ENCODE measurements at regions not wholly inside any gene's neighbourhood (a gene's known extent, or its start where the extent isn't known, plus 50 kb on each side); places are given as distances from the start of the nearest gene placed in this dataset.
"Not testable (repeated sequence)": the region's sequence is repeated elsewhere in the genome, so short reads cannot be mapped to it uniquely, and the experiment has no call there.

DNA sequence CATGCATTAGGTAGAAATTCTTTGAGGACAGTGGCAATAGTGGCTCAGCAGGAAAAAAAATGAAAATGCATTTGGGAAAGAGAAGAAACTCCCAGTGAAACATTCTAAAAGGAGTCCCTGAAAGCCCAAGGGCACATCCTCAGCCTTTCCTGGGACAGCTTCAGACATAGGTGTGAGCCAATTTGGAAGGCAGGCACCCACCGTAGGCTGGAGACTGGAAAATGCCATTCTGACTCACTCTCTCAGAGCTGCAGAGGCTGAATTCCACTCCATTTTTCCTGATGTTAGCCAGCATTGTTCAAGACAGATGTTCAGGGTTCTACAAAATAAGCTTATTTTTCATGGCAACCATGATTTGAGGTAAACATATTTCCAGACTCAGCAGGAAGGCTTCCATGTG, 379.0 kb upstream of the FZD8 start:
- ATAC-seq, result no peak
- DNase-seq, result no peak
- Histone ChIP-seq H3K9me3 (ENCODE audit: control insufficient read depth, low read length) (no peaks in the 10 kb centered on the region), H3K4me1 (ENCODE audit: control insufficient read depth, insufficient read depth, low read length) (no peaks in the 10 kb centered on the region), H3K27ac (ENCODE audit: low read length) (no peak overlapping the region), H3K4me3 (ENCODE audit: low read length) (no peak overlapping the region), H3K27me3 (ENCODE audit: control insufficient read depth, insufficient read depth) (no peaks in the 10 kb centered on the region)
- 0% methylated on average over 1 of the region's 1 CpG for WGBS
- intact Hi-C loops (cut with DNase I), result no loop called here

DNA sequence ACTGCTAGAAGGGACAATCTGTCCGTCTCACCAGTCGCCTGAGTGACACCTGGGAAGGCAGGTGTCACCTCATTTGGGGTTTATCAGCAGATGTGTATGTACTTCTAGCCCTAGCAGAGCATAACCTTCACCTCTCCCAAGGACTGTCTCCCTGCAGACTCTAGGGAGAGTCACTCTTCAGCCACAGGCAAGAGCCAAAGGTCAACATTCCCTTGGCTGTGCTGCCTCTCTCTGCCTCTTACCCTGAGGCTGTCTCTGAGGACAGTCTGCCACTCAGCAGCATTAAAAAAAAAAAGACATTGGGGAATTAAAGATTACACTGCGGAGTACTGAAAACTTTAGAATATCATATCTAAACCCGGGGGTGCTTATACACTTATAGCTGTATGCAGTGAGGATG, 377.7 kb upstream of the FZD8 start:
- intact Hi-C loops (cut with DNase I), result no loop called here
- Histone ChIP-seq H3K27me3 (ENCODE audit: control insufficient read depth, insufficient read depth) (no peaks in the 10 kb centered on the region), H3K27ac (ENCODE audit: low read length) (no peak overlapping the region), H3K4me3 (ENCODE audit: low read length) (no peak overlapping the region), H3K4me1 (ENCODE audit: control insufficient read depth, insufficient read depth, low read length) (no peaks in the 10 kb centered on the region), H3K9me3 (ENCODE audit: control insufficient read depth, low read length) (no peaks in the 10 kb centered on the region)
- 82% methylated on average over 4 of the region's 4 CpGs for WGBS
- DNase-seq (no peak), ATAC-seq (peak; percentile 37 to 41)

DNA sequence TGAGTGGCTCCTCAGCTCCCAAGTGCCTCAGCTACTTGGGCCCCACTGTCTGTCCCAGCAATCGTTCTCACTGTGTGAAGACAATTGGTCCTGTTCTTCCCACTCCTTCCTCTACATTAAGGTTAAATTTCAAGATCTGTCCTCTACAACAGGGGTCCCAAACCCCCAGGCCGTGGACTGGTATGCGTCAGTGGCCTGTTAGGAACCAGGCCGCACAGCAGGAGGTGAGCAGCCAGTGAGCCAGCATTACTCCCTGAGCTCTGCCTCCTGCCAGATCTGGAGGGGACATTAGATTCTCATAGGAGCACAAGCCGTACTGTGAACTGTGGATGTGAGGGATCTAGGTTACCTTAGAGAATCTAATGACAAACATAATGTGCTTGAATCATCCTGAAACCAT, 376.9 kb upstream of the FZD8 start:
- intact Hi-C loops (cut with DNase I), result no loop called here
- Histone ChIP-seq H3K4me1 (ENCODE audit: control insufficient read depth, insufficient read depth, low read length) (no peaks in the 10 kb centered on the region), H3K27me3 (ENCODE audit: control insufficient read depth, insufficient read depth) (no peaks in the 10 kb centered on the region), H3K27ac (ENCODE audit: low read length) (no peak overlapping the region), H3K9me3 (ENCODE audit: control insufficient read depth, low read length) (no peaks in the 10 kb centered on the region), H3K4me3 (ENCODE audit: low read length) (no peak overlapping the region)
- 95% methylated on average over 5 of the region's 5 CpGs for WGBS
- DNase-seq (no peak), ATAC-seq (no peak)

DNA sequence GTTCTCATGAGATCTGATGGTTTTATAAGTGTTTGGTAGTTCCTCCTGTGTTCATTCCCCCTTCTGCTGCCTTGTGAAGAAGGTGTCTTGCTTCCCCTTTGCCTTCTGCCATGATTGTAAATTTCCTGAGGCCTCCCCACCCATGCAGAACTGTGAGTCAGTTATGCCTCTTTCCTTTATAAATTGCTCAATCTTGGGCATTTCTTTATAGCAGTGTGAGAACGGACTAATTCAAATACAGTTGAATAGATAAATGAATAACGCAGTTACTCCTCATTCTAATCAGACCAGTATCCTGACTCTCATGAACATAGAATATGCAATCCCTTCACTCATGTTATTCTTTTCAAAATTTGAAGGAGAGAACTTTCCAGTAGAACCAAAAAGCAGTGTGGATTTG, 375.0 kb upstream of the FZD8 start:
- Histone ChIP-seq H3K9me3 (ENCODE audit: control insufficient read depth, low read length) (no peaks in the 10 kb centered on the region), H3K27me3 (ENCODE audit: control insufficient read depth, insufficient read depth) (no peaks in the 10 kb centered on the region), H3K4me1 (ENCODE audit: control insufficient read depth, insufficient read depth, low read length) (no peaks in the 10 kb centered on the region), H3K4me3 (ENCODE audit: low read length) (no peak overlapping the region), H3K27ac (ENCODE audit: low read length) (no peak overlapping the region)
- no peak for ATAC-seq
- intact Hi-C loops (cut with DNase I), result no loop called here
- DNase-seq, result no peak
- WGBS, result 92% methylated on average over 2 of the region's 2 CpGs

DNA sequence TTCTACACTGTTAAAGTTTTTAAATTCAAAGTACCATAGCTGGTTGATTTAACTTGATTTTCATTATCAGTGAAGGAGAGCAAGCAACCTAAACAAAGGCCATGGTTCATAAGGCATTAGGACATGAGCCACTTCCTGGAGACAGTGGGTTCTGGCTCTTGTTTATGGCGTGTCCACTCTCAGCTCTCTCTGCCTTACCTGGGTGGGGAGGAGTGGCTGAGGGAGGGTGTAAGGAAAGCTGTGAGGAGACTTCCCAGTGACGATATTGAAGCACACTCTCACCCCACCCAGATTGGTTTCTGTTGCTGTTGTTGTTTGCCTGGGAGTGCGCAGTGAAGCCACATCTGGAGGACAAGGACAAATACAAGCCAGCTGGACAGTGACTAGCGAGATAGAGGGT, 365.3 kb upstream of the FZD8 start:
- Histone ChIP-seq H3K4me3 (ENCODE audit: low read length) (no peak overlapping the region), H3K9me3 (ENCODE audit: control insufficient read depth, low read length) (no peaks in the 10 kb centered on the region), H3K27ac (ENCODE audit: low read length) (no peak overlapping the region), H3K4me1 (ENCODE audit: control insufficient read depth, insufficient read depth, low read length) (no peaks in the 10 kb centered on the region), H3K27me3 (ENCODE audit: control insufficient read depth, insufficient read depth) (no peaks in the 10 kb centered on the region)
- DNase-seq (no peak), ATAC-seq (no peak)
- 90% methylated on average over 4 of the region's 4 CpGs for WGBS
- intact Hi-C loops (cut with DNase I), result no loop called here

DNA sequence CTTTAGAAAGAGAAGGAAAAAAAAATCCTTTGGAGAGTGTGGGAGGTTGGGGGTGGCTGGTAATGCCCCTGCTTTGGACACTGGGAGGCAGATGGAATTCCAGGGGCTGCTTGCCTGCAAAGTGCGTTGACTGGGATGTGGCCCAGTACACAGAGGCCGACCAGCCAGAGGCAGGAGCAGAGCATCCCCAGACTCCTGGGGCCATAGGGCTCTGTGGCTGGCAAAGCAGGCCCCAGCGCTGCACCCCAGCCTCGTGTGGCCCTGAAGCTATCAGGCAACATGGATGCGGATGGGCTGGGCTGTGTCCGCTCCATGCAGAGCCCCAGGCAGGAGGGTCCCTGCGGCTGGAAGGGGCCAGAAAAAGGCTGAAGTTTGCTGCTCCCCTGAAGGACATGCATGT, 361.6 kb upstream of the FZD8 start:
- no peak overlapping the region for H3K4me3 ChIP-seq (ENCODE audit: low read length)
- H3K27ac ChIP-seq (ENCODE audit: low read length), result no peak overlapping the region
- no peaks in the 10 kb centered on the region for H3K4me1 ChIP-seq (ENCODE audit: control insufficient read depth, insufficient read depth, low read length)
- ATAC-seq (peak in 1 of 2 donors; percentile 24), DNase-seq (peak in 1 of 3 donors; percentile 31)
- intact Hi-C loops (cut with DNase I), result no loop called here
- no peaks in the 10 kb centered on the region for H3K9me3 ChIP-seq (ENCODE audit: control insufficient read depth, low read length)
- WGBS, result 93% methylated on average over 7 of the region's 7 CpGs
- no peaks in the 10 kb centered on the region for H3K27me3 ChIP-seq (ENCODE audit: control insufficient read depth, insufficient read depth)

DNA sequence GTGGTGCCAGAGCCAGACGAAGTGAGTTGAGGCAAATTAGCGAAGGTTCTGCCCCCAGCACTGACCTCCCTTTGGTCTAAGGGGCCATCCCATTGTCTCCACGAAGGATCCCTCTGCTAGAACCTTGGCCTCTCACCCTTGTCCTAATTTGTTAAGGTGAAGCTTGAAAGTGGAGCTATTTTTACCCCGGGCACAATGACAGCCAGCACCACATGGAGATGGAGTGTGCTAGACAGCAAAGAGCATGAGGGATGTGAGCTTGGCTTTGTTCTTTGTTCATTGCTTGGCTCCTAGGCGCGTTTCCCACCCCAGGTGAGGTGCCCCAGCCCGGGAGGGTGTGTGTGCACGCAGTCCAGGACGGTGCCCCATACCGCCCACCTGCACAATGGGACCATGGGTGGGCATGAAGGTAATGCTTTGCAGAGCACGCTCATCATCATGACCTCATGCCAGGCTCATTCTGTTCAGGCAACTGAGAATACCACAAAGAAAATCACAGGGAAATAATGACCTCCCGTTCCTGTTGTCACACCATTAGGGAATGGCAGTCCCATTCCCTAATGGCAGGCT, 361.0 kb upstream of the FZD8 start:
- WGBS, result 81% methylated on average over 12 of the region's 12 CpGs
- intact Hi-C loops (cut with DNase I), result no loop called here
- Histone ChIP-seq H3K4me1 (ENCODE audit: control insufficient read depth, insufficient read depth, low read length) (no peaks in the 10 kb centered on the region), H3K4me3 (ENCODE audit: low read length) (no peak overlapping the region), H3K9me3 (ENCODE audit: control insufficient read depth, low read length) (no peaks in the 10 kb centered on the region), H3K27ac (ENCODE audit: low read length) (no peak overlapping the region), H3K27me3 (ENCODE audit: control insufficient read depth, insufficient read depth) (no peaks in the 10 kb centered on the region)
- ATAC-seq, result peak; percentile 39 to 56
- peak in 1 of 3 donors; percentile 30 for DNase-seq

DNA sequence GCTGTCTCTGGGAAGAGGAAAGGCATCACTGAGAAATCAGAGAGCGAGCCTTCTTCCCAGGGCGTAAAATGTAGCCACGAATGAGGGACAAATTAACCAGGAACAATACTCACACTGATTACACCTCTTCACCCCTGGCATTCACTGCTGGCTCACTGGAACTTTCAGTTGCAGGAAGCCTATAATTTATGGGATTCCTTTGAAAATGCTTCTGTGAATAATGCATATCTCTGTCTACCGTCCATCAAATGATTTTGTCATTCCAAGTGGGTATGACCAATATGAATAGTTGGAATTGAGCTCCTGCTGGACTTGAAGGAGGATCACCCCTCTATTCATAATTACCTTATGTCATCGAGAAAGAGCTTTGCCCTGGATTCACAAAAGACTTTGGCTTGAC, 360.3 kb upstream of the FZD8 start:
- ATAC-seq (no peak), DNase-seq (no peak)
- intact Hi-C loops (cut with DNase I), result no loop called here
- Histone ChIP-seq H3K4me3 (ENCODE audit: low read length) (no peak overlapping the region), H3K27ac (ENCODE audit: low read length) (no peak overlapping the region), H3K9me3 (ENCODE audit: control insufficient read depth, low read length) (no peaks in the 10 kb centered on the region), H3K27me3 (ENCODE audit: control insufficient read depth, insufficient read depth) (no peaks in the 10 kb centered on the region), H3K4me1 (ENCODE audit: control insufficient read depth, insufficient read depth, low read length) (no peaks in the 10 kb centered on the region)
- 89% methylated on average over 5 of the region's 5 CpGs for WGBS

DNA sequence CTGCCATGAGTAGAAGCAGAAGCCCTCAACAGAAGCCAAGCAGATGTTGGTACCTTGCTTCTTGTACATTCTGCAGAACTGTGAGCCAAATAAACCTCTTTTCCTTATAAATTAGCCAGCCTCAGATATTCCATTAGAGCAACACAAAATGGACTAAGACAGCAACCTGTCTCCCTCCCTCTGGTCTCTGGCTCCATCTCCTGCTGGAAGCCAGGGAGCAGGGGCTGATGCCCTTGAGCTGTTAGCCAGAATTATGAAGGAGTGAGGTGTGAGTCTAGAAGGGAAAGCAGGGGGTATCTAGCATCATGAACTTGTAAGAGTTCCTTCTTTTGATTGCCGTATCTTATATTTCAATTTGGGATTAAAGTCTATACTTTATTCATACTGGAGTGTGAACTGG, 358.7 kb upstream of the FZD8 start:
- H3K4me1 ChIP-seq (ENCODE audit: control insufficient read depth, insufficient read depth, low read length); ATAC-seq; H3K27me3 ChIP-seq (ENCODE audit: control insufficient read depth, insufficient read depth); H3K4me3 ChIP-seq (ENCODE audit: low read length); intact Hi-C loops (cut with DNase I); DNase-seq; H3K9me3 ChIP-seq (ENCODE audit: control insufficient read depth, low read length); H3K27ac ChIP-seq (ENCODE audit: low read length): not testable (repeated sequence)
- WGBS, result 97% methylated on average over 1 of the region's 1 CpG

DNA sequence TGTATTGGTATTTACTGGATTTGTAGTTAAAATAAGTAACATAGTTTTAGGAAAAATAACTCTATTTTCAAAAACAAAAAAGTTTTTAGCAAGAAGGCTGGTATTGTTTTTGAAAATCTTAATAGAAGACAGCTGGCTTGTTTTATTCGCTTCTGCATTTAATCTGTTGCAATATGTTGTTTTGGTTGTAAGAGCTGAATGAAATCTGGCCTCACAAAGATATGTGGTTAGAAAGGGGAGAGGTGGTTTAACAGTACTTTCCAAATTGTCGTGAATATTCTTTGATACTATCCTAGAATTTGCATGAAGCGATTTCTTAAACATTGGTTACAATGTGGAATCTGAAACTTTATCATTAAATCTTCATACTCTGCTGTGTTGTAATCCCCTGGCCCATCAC, 355.9 kb upstream of the FZD8 start:
- no peak overlapping the region for H3K27ac ChIP-seq (ENCODE audit: low read length)
- ATAC-seq (no peak), DNase-seq (no peak)
- H3K4me3 ChIP-seq (ENCODE audit: low read length), result no peak overlapping the region
- no peaks in the 10 kb centered on the region for H3K4me1 ChIP-seq (ENCODE audit: control insufficient read depth, insufficient read depth, low read length)
- H3K9me3 ChIP-seq (ENCODE audit: control insufficient read depth, low read length), result no peaks in the 10 kb centered on the region
- 69% methylated on average over 3 of the region's 3 CpGs for WGBS
- intact Hi-C loops (cut with DNase I), result no loop called here
- H3K27me3 ChIP-seq (ENCODE audit: control insufficient read depth, insufficient read depth), result no peaks in the 10 kb centered on the region

DNA sequence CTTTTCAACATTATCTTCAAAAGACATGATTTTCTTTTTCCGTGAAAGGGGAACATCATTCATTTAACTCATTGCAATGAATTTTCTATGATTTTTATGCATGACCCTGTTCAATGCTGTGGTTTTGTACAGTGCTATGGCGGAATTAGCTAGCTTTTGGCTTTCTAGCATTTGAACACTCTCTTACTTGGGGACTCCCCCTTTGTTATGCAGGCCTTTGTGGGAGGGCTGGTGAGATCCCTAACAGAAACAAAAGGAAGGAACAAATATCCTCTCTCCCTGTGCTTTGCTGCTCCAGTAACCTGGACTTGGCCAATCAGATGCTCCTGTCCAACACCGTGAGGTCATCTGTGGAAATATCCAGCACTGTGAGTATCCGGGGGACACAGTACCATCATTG, 353.4 kb upstream of the FZD8 start:
- WGBS, result 93% methylated on average over 4 of the region's 4 CpGs
- DNase-seq, result no peak
- Histone ChIP-seq H3K4me3 (ENCODE audit: low read length) (no peak overlapping the region), H3K9me3 (ENCODE audit: control insufficient read depth, low read length) (no peaks in the 10 kb centered on the region), H3K27ac (ENCODE audit: low read length) (no peak overlapping the region), H3K4me1 (ENCODE audit: control insufficient read depth, insufficient read depth, low read length) (peaks cover 2% of the 10 kb centered on the region), H3K27me3 (ENCODE audit: control insufficient read depth, insufficient read depth) (no peaks in the 10 kb centered on the region)
- ATAC-seq, result no peak
- intact Hi-C loops (cut with DNase I), result no loop called here
